SK-N-SH (cell line): ENCODE measurements at regions not wholly inside any gene's neighbourhood (a gene's known extent, or its start where the extent isn't known, plus 50 kb on each side); places are given as distances from the start of the nearest gene placed in this dataset.

Source experiments
- CHD2 ChIP-seq: fragments of 150-350 bp; IDR thresholded peaks from 2 replicates; pipeline ENCODE4 v1.6.1; 2018; ENCODE audit warnings: low read length; ENCODE audit not compliant: partially characterized antibody
- CTCF ChIP-seq: fragments of 200-600 bp; sonication (generic); IDR thresholded peaks from 2 replicates; pipeline ENCODE4 v1.6.1; 2017; ENCODE audit warnings: antibody characterized with exemption, mild to moderate bottlenecking, moderate library complexity
- EP300 ChIP-seq, 2 experiments: IDR thresholded peaks; 2 replicates each; pipeline versions ENCODE4 v1.4.0 to v1.6.1; 2012; ENCODE audit warnings: borderline replicate concordance in 1 of 2, low read depth in 1 of 2, low read length in 1 of 2
- EZH2phosphoT487 ChIP-seq: fragments of 200-600 bp; sonication (generic); IDR thresholded peaks from 2 replicates; pipeline ENCODE4 v1.6.1; 2017; ENCODE audit warnings: low read depth, mixed run types, mild to moderate bottlenecking, antibody characterized with exemption, moderate library complexity, borderline replicate concordance
- GABPA ChIP-seq: IDR thresholded peaks from 2 replicates; pipeline ENCODE4 v1.4.0; 2012; ENCODE audit warnings: low read depth, mild to moderate bottlenecking
- JUND ChIP-seq: IDR thresholded peaks from 2 replicates; pipeline ENCODE4 v1.4.0; 2012
- NFIC ChIP-seq: IDR thresholded peaks from 2 replicates; pipeline ENCODE4 v1.4.0; 2012; ENCODE audit warnings: borderline replicate concordance
- PBX3 ChIP-seq: IDR thresholded peaks from 2 replicates; pipeline ENCODE4; 2012
- POLR2AphosphoS5 ChIP-seq: IDR thresholded peaks from 2 replicates; pipeline ENCODE4 v1.6.1; 2012; ENCODE audit warnings: low read depth, low read length
- RFX5 ChIP-seq: IDR thresholded peaks from 2 replicates; pipeline ENCODE4 v1.6.1; 2012; ENCODE audit warnings: mild to moderate bottlenecking, improper control_type of control experiment, low read length
- USF2 ChIP-seq: fragments of 150-350 bp; IDR thresholded peaks from 2 replicates; pipeline ENCODE4 v1.6.1; 2017; ENCODE audit warnings: antibody characterized with exemption, low read length, low read depth, borderline replicate concordance
- YY1 ChIP-seq: IDR thresholded peaks from 2 replicates; pipeline ENCODE4 v1.4.0; 2012; ENCODE audit warnings: low read depth, mild to moderate bottlenecking
- ZBTB33 ChIP-seq: IDR thresholded peaks from 2 replicates; pipeline ENCODE4 v1.4.0; 2012; ENCODE audit warnings: low read depth, borderline replicate concordance

GRCh38 chr18:27616324-27616723 is 431.2 kb upstream of the CHST9 start:
- TF ChIP-seq JUND (no peak), POLR2AphosphoS5 (no peak), ZBTB33 (no peak), CTCF (no peak), EP300 (IDR thresholded peaks at IDR 0.05; ENCODE audit: borderline replicate concordance in 1 of 2, low read depth in 1 of 2, low read length in 1 of 2) (no peak), RFX5 (no peak), USF2 (no peak), EZH2phosphoT487 (no peak), CHD2 (no peak), PBX3 (no peak), NFIC (no peak), GABPA (no peak), YY1 (no peak)
